ENCODE measurements at regions not wholly inside any gene's neighbourhood (a gene's known extent, or its start where the extent isn't known, plus 50 kb on each side); places are given as distances from the start of the nearest gene placed in this dataset.

DNA sequence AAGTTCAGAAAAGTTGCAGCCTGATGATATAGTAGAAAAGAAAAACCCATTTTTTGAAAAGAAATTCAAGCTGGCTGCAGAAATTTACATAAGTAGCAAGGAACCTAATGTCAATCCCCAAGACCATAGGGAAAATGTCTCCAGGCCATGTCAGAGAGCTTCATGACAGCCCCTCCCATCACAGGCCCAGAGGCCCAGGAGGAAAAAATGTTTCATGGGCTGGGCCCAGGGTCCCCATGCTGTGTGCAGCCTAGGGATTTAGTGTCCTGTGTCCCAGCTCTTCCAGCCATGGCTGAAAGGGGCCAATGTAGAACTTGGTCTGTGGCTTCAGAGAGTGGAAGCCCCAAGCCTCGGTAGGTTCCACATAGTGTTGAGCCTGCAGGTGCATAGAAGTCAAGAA is 220.3 kb downstream of the CSNK1G3 start:
- TF ChIP-seq CTCF (IDR thresholded peaks at IDR 0.05), result no peak
- TF ChIP-seq POLR2A (IDR thresholded peaks at IDR 0.05), result no peak

All from uterus (tissue), 2 donors.